ENCODE measurements at regions not wholly inside any gene's neighbourhood (a gene's known extent, or its start where the extent isn't known, plus 50 kb on each side); places are given as distances from the start of the nearest gene placed in this dataset.

- Histone ChIP-seq H3K9me3 (ENCODE audit: control insufficient read depth, low read length) (no peaks in the 10 kb centered on the region), H3K9ac (ENCODE audit: low read length) (no peak overlapping the region), H3K27me3 (replicated peaks; ENCODE audit: control insufficient read depth, insufficient read depth, low read length) (peaks cover 26% of the 10 kb centered on the region), H3K36me3 (ENCODE audit: control insufficient read depth, insufficient read depth, low read length, severe bottlenecking) (no peaks in the 10 kb centered on the region), H3K4me1 (ENCODE audit: control insufficient read depth, insufficient read depth, low read length) (no peaks in the 10 kb centered on the region), H3K4me3 (ENCODE audit: low read length) (no peak overlapping the region)
- no peak for DNase-seq (ENCODE audit: low read depth)
Observed at GRCh38 chr2:47660168-47660567, 89.4 kb upstream of the KCNK12 start.

- H3K36me3 ChIP-seq (ENCODE audit: control insufficient read depth, insufficient read depth, low read length, severe bottlenecking): no peaks in the 10 kb centered on the region
- DNase-seq (ENCODE audit: low read depth): no peak
- H3K27me3 ChIP-seq (replicated peaks; ENCODE audit: control insufficient read depth, insufficient read depth, low read length): peaks cover 34% of the 10 kb centered on the region
- H3K4me1 ChIP-seq (ENCODE audit: control insufficient read depth, insufficient read depth, low read length): no peaks in the 10 kb centered on the region
- H3K9ac ChIP-seq (ENCODE audit: low read length): no peak overlapping the region
- H3K9me3 ChIP-seq (ENCODE audit: control insufficient read depth, low read length): no peaks in the 10 kb centered on the region
- H3K4me3 ChIP-seq (ENCODE audit: low read length): no peak overlapping the region
Observed at GRCh38 chr2:47658646-47659320, 88.0 kb upstream of the KCNK12 start.

- no peak for DNase-seq (ENCODE audit: low read depth)
- Histone ChIP-seq H3K27me3 (replicated peaks; ENCODE audit: control insufficient read depth, insufficient read depth, low read length) (peaks cover 42% of the 10 kb centered on the region), H3K36me3 (ENCODE audit: control insufficient read depth, insufficient read depth, low read length, severe bottlenecking) (no peaks in the 10 kb centered on the region), H3K4me1 (ENCODE audit: control insufficient read depth, insufficient read depth, low read length) (no peaks in the 10 kb centered on the region), H3K4me3 (ENCODE audit: low read length) (no peak overlapping the region), H3K9me3 (ENCODE audit: control insufficient read depth, low read length) (no peaks in the 10 kb centered on the region), H3K9ac (ENCODE audit: low read length) (no peak overlapping the region)
Observed at GRCh38 chr2:47657886-47658489, 87.2 kb upstream of the KCNK12 start.

GRCh38 chr2:47656715-47657600, 86.2 kb upstream of the KCNK12 start:
- Histone ChIP-seq H3K4me1 (ENCODE audit: control insufficient read depth, insufficient read depth, low read length) (no peaks in the 10 kb centered on the region), H3K27me3 (replicated peaks; ENCODE audit: control insufficient read depth, insufficient read depth, low read length) (peaks cover 47% of the 10 kb centered on the region), H3K9me3 (ENCODE audit: control insufficient read depth, low read length) (no peaks in the 10 kb centered on the region), H3K36me3 (ENCODE audit: control insufficient read depth, insufficient read depth, low read length, severe bottlenecking) (no peaks in the 10 kb centered on the region), H3K4me3 (ENCODE audit: low read length) (no peak overlapping the region), H3K9ac (ENCODE audit: low read length) (no peak overlapping the region)
- DNase-seq (ENCODE audit: low read depth): no peak

- Histone ChIP-seq H3K9ac (ENCODE audit: low read length) (no peak overlapping the region), H3K9me3 (ENCODE audit: control insufficient read depth, low read length) (no peaks in the 10 kb centered on the region), H3K36me3 (ENCODE audit: control insufficient read depth, insufficient read depth, low read length, severe bottlenecking) (no peaks in the 10 kb centered on the region), H3K27me3 (replicated peaks; ENCODE audit: control insufficient read depth, insufficient read depth, low read length) (peaks cover 57% of the 10 kb centered on the region), H3K4me1 (ENCODE audit: control insufficient read depth, insufficient read depth, low read length) (no peaks in the 10 kb centered on the region), H3K4me3 (ENCODE audit: low read length) (no peak overlapping the region)
- no peak for DNase-seq (ENCODE audit: low read depth)
Observed at GRCh38 chr2:47655563-47655880, 84.7 kb upstream of the KCNK12 start.

GRCh38 chr2:47654790-47655562, 84.2 kb upstream of the KCNK12 start:
- H3K27me3 ChIP-seq (replicated peaks; ENCODE audit: control insufficient read depth, insufficient read depth, low read length): peaks cover 56% of the 10 kb centered on the region
- no peak overlapping the region for H3K9ac ChIP-seq (ENCODE audit: low read length)
- no peaks in the 10 kb centered on the region for H3K4me1 ChIP-seq (ENCODE audit: control insufficient read depth, insufficient read depth, low read length)
- no peaks in the 10 kb centered on the region for H3K36me3 ChIP-seq (ENCODE audit: control insufficient read depth, insufficient read depth, low read length, severe bottlenecking)
- H3K9me3 ChIP-seq (ENCODE audit: control insufficient read depth, low read length): no peaks in the 10 kb centered on the region
- H3K4me3 ChIP-seq (ENCODE audit: low read length): no peak overlapping the region
- no peak for DNase-seq (ENCODE audit: low read depth)

GRCh38 chr2:47653902-47654789, 83.4 kb upstream of the KCNK12 start:
- no peaks in the 10 kb centered on the region for H3K36me3 ChIP-seq (ENCODE audit: control insufficient read depth, insufficient read depth, low read length, severe bottlenecking)
- H3K27me3 ChIP-seq (replicated peaks; ENCODE audit: control insufficient read depth, insufficient read depth, low read length): peaks cover 61% of the 10 kb centered on the region
- H3K9ac ChIP-seq (ENCODE audit: low read length): no peak overlapping the region
- H3K4me3 ChIP-seq (ENCODE audit: low read length): no peak overlapping the region
- no peak for DNase-seq (ENCODE audit: low read depth)
- no peaks in the 10 kb centered on the region for H3K4me1 ChIP-seq (ENCODE audit: control insufficient read depth, insufficient read depth, low read length)
- peaks cover 3% of the 10 kb centered on the region for H3K9me3 ChIP-seq (ENCODE audit: control insufficient read depth, low read length)

- Histone ChIP-seq H3K9ac (ENCODE audit: low read length) (no peak overlapping the region), H3K36me3 (ENCODE audit: control insufficient read depth, insufficient read depth, low read length, severe bottlenecking) (no peaks in the 10 kb centered on the region), H3K4me1 (ENCODE audit: control insufficient read depth, insufficient read depth, low read length) (no peaks in the 10 kb centered on the region), H3K27me3 (replicated peaks; ENCODE audit: control insufficient read depth, insufficient read depth, low read length) (peaks cover 57% of the 10 kb centered on the region), H3K4me3 (ENCODE audit: low read length) (no peak overlapping the region), H3K9me3 (ENCODE audit: control insufficient read depth, low read length) (peaks cover 3% of the 10 kb centered on the region)
- DNase-seq (ENCODE audit: low read depth): no peak
Observed at GRCh38 chr2:47653036-47653435, 82.3 kb upstream of the KCNK12 start.

GRCh38 chr2:47652061-47652690, 81.4 kb upstream of the KCNK12 start:
- peaks cover 56% of the 10 kb centered on the region for H3K27me3 ChIP-seq (replicated peaks; ENCODE audit: control insufficient read depth, insufficient read depth, low read length)
- H3K4me3 ChIP-seq (ENCODE audit: low read length): no peak overlapping the region
- no peak for DNase-seq (ENCODE audit: low read depth)
- H3K9ac ChIP-seq (ENCODE audit: low read length): no peak overlapping the region
- no peaks in the 10 kb centered on the region for H3K36me3 ChIP-seq (ENCODE audit: control insufficient read depth, insufficient read depth, low read length, severe bottlenecking)
- peaks cover 3% of the 10 kb centered on the region for H3K9me3 ChIP-seq (ENCODE audit: control insufficient read depth, low read length)
- H3K4me1 ChIP-seq (ENCODE audit: control insufficient read depth, insufficient read depth, low read length): no peaks in the 10 kb centered on the region

- H3K27me3 ChIP-seq (replicated peaks; ENCODE audit: control insufficient read depth, insufficient read depth, low read length): peaks cover 54% of the 10 kb centered on the region
- H3K9me3 ChIP-seq (ENCODE audit: control insufficient read depth, low read length): peaks cover 3% of the 10 kb centered on the region
- no peak for DNase-seq (ENCODE audit: low read depth)
- H3K4me3 ChIP-seq (ENCODE audit: low read length): no peak overlapping the region
- no peaks in the 10 kb centered on the region for H3K36me3 ChIP-seq (ENCODE audit: control insufficient read depth, insufficient read depth, low read length, severe bottlenecking)
- H3K4me1 ChIP-seq (ENCODE audit: control insufficient read depth, insufficient read depth, low read length): no peaks in the 10 kb centered on the region
- H3K9ac ChIP-seq (ENCODE audit: low read length): no peak overlapping the region
Observed at GRCh38 chr2:47651296-47651695, 80.5 kb upstream of the KCNK12 start.

Measured in adipocyte (in vitro differentiated cells).